ENCODE measurements at regions not wholly inside any gene's neighbourhood (a gene's known extent, or its start where the extent isn't known, plus 50 kb on each side); places are given as distances from the start of the nearest gene placed in this dataset.

DNA sequence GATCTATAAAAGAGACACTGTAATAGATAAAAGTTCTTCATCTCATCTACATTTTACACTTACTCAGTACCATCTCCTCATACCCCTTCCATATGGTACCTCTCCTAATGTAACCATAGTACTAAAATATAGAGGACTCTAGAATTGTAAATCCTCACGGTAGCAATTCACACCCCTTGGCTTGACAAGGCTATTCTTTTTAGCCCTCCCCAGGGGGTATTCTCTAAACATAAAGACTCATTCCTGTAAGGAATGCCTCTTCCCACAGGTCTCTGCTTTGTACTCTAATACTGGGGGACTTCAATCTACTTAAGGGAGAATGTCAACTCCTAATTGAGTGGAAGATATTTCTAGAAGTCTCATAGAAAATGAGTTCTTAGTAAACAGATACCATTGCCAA is 85.9 kb downstream of the VIP start:
- CTCF ChIA-PET: no interaction called here
- Histone ChIP-seq H2AFZ (ENCODE audit: insufficient read depth, low read depth, low read length, poor library complexity, severe bottlenecking) (no peak overlapping the region), H3K79me2 (ENCODE audit: control insufficient read depth, insufficient read depth, low read length) (no peaks in the 10 kb centered on the region), H4K20me1 (ENCODE audit: control insufficient read depth, insufficient read depth, low read length, poor library complexity, severe bottlenecking) (no peaks in the 10 kb centered on the region), H3K27ac (ENCODE audit: low read length in 2 of 2) (no peak overlapping the region), H3K9ac (ENCODE audit: low read length) (no peak overlapping the region), H3K4me2 (replicated peaks; ENCODE audit: low read depth, low read length, poor library complexity, severe bottlenecking) (no peak overlapping the region), H3K27me3 (replicated peaks in 1 of 4; ENCODE audit: control extremely low read depth in 1 of 4, control insufficient read depth in 3 of 4, insufficient read depth in 4 of 4, low read length in 3 of 4) (no peaks in the 10 kb centered on the region), H3K36me3 (replicated peaks in 1 of 2; ENCODE audit: control extremely low read depth in 1 of 2, control insufficient read depth in 1 of 2, extremely low read depth in 1 of 2, insufficient read depth in 2 of 2, low read length in 1 of 2) (no peaks in the 10 kb centered on the region), H3K4me3 (ENCODE audit: control extremely low read depth in 1 of 5, extremely low read depth in 1 of 5, insufficient read depth in 1 of 5, low read depth in 2 of 5, low read length in 4 of 5) (no peak overlapping the region), H3K9me3 (ENCODE audit: control extremely low read depth in 1 of 3, control insufficient read depth in 2 of 3, insufficient read depth in 1 of 3, low read length in 2 of 3) (peaks cover 0 to 4% (median 0%) of the 10 kb centered on the region in 3 donors), H3K4me1 (ENCODE audit: control insufficient read depth in 2 of 2, insufficient read depth in 2 of 2, low read length in 2 of 2) (no peaks in the 10 kb centered on the region)
- ATAC-seq (ENCODE audit: low read depth): no peak
- no peak for TF ChIP-seq EZH2 (IDR thresholded peaks at IDR 0.05; ENCODE audit: borderline replicate concordance, insufficient read depth, low read depth, low read length, poor library complexity, severe bottlenecking)
- TF ChIP-seq, protein P1, sequence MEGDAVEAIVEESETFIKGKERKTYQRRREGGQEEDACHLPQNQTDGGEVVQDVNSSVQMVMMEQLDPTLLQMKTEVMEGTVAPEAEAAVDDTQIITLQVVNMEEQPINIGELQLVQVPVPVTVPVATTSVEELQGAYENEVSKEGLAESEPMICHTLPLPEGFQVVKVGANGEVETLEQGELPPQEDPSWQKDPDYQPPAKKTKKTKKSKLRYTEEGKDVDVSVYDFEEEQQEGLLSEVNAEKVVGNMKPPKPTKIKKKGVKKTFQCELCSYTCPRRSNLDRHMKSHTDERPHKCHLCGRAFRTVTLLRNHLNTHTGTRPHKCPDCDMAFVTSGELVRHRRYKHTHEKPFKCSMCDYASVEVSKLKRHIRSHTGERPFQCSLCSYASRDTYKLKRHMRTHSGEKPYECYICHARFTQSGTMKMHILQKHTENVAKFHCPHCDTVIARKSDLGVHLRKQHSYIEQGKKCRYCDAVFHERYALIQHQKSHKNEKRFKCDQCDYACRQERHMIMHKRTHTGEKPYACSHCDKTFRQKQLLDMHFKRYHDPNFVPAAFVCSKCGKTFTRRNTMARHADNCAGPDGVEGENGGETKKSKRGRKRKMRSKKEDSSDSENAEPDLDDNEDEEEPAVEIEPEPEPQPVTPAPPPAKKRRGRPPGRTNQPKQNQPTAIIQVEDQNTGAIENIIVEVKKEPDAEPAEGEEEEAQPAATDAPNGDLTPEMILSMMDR (IDR thresholded peaks at IDR 0.05): no peak
- intact Hi-C loops (cut with micrococcal nuclease): no loop called here
- H3K4me3 Mint-ChIP-seq: no peak overlapping the region
- no CpG with 5 or more reads among the region's 1 CpG for WGBS (ENCODE audit: insufficient coverage)
- H3K27ac Mint-ChIP-seq: no peak overlapping the region
- H3K4me1 Mint-ChIP-seq: no peaks in the 10 kb centered on the region
- POLR2A ChIA-PET: no interaction called here
- no peaks in the 10 kb centered on the region for H3K9me3 Mint-ChIP-seq (ENCODE audit: insufficient read depth)
- no peak for DNase-seq
- H3K27me3 Mint-ChIP-seq: peaks cover 7% of the 10 kb centered on the region

DNA sequence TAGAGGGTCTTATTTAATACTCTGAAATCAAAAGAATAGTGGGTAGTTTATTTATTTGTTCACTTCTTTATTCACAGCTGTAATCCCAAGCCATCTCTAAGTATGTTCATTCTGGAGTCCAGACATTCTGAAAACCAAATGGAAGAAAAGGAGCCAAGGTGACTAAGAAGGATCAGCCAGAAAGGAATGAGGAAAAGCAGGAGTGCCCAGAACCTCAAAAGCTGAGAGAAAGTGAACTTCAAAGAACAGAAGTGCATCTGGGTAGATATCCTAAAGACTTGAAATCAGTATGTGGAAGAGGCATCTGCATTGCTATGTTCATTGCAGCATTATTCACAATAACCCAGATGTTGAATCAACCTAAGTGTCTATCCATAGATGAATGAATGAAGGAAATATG is 94.8 kb downstream of the VIP start:
- TF ChIP-seq, protein P1 (IDR thresholded peaks at IDR 0.05): no peak
- no peak for TF ChIP-seq EZH2 (IDR thresholded peaks at IDR 0.05; ENCODE audit: borderline replicate concordance, insufficient read depth, low read depth, low read length, poor library complexity, severe bottlenecking)
- Histone ChIP-seq H3K9me3 (ENCODE audit: control extremely low read depth in 1 of 3, control insufficient read depth in 2 of 3, insufficient read depth in 1 of 3, low read length in 2 of 3) (peaks cover 0 to 5% (median 3%) of the 10 kb centered on the region in 3 donors), H3K4me3 (ENCODE audit: control extremely low read depth in 1 of 5, extremely low read depth in 1 of 5, insufficient read depth in 1 of 5, low read depth in 2 of 5, low read length in 4 of 5) (no peak overlapping the region), H3K4me1 (ENCODE audit: control insufficient read depth in 2 of 2, insufficient read depth in 2 of 2, low read length in 2 of 2) (no peaks in the 10 kb centered on the region), H3K27ac (ENCODE audit: low read length in 2 of 2) (no peak overlapping the region), H3K4me2 (replicated peaks; ENCODE audit: low read depth, low read length, poor library complexity, severe bottlenecking) (no peak overlapping the region), H2AFZ (ENCODE audit: insufficient read depth, low read depth, low read length, poor library complexity, severe bottlenecking) (no peak overlapping the region), H3K79me2 (ENCODE audit: control insufficient read depth, insufficient read depth, low read length) (no peaks in the 10 kb centered on the region), H3K36me3 (replicated peaks in 1 of 2; ENCODE audit: control extremely low read depth in 1 of 2, control insufficient read depth in 1 of 2, extremely low read depth in 1 of 2, insufficient read depth in 2 of 2, low read length in 1 of 2) (no peaks in the 10 kb centered on the region), H3K27me3 (replicated peaks in 1 of 4; ENCODE audit: control extremely low read depth in 1 of 4, control insufficient read depth in 3 of 4, insufficient read depth in 4 of 4, low read length in 3 of 4) (no peaks in the 10 kb centered on the region), H4K20me1 (ENCODE audit: control insufficient read depth, insufficient read depth, low read length, poor library complexity, severe bottlenecking) (no peaks in the 10 kb centered on the region), H3K9ac (ENCODE audit: low read length) (no peak overlapping the region)
- intact Hi-C loops (cut with micrococcal nuclease): no loop called here
- ATAC-seq (ENCODE audit: low read depth): no peak
- Mint-ChIP-seq H3K9me3 (ENCODE audit: insufficient read depth) (peaks cover 3% of the 10 kb centered on the region), H3K27ac (no peak overlapping the region), H3K4me1 (no peaks in the 10 kb centered on the region), H3K27me3 (peaks cover 3% of the 10 kb centered on the region), H3K4me3 (no peak overlapping the region)
- CTCF ChIA-PET: interaction anchor here (0.8 kb wide), 1 partner anchor 19 kb away, joined by 3 read pairs; no protein-coding TSS in a partner anchor
- POLR2A ChIA-PET: no interaction called here
- DNase-seq: no peak
